ENCODE measurements at regions not wholly inside any gene's neighbourhood (a gene's known extent, or its start where the extent isn't known, plus 50 kb on each side); places are given as distances from the start of the nearest gene placed in this dataset.
"Not testable (repeated sequence)": the region's sequence is repeated elsewhere in the genome, so short reads cannot be mapped to it uniquely, and the experiment has no call there.

GRCh38 chr9:13939701-13940490, 374.0 kb downstream of the NFIB start:
- DNase-seq = no peak

GRCh38 chr9:13939134-13939533, 374.8 kb downstream of the NFIB start:
- no peak for DNase-seq

GRCh38 chr9:13934416-13934815, 379.5 kb downstream of the NFIB start:
- no peak for DNase-seq

GRCh38 chr9:13933268-13933656, 380.7 kb downstream of the NFIB start:
- DNase-seq = no peak

GRCh38 chr9:13932528-13933267, 381.2 kb downstream of the NFIB start:
- no peak for DNase-seq

GRCh38 chr9:13929013-13929412, 384.9 kb downstream of the NFIB start:
- no peak for DNase-seq

- no peak for DNase-seq
These were observed 390.6 kb downstream of the NFIB start for GRCh38 chr9:13923381-13923780.

- no peak for DNase-seq
These were observed 393.4 kb downstream of the NFIB start for GRCh38 chr9:13920557-13920956.

- no peak for DNase-seq
These were observed 394.5 kb downstream of the NFIB start for GRCh38 chr9:13919401-13919800.

- no peak for DNase-seq
These were observed 396.4 kb downstream of the NFIB start for GRCh38 chr9:13917534-13917933.

- DNase-seq = no peak
These were observed 398.2 kb downstream of the NFIB start for GRCh38 chr9:13915591-13916301.

- no peak for DNase-seq
These were observed 398.8 kb downstream of the NFIB start for GRCh38 chr9:13915131-13915530.

- no peak for DNase-seq
These were observed 402.5 kb downstream of the NFIB start for GRCh38 chr9:13911473-13911872.

- not testable (repeated sequence) for DNase-seq
These were observed 406.1 kb downstream of the NFIB start for GRCh38 chr9:13907842-13908241.

GRCh38 chr9:13904746-13905145, 409.2 kb downstream of the NFIB start:
- no peak for DNase-seq

GRCh38 chr9:13904311-13904710, 409.6 kb downstream of the NFIB start:
- DNase-seq = no peak

- DNase-seq = no peak
These were observed 411.5 kb downstream of the NFIB start for GRCh38 chr9:13902286-13903066.

GRCh38 chr9:13901176-13901575, 412.8 kb downstream of the NFIB start:
- DNase-seq = no peak

GRCh38 chr9:13900449-13900848, 413.5 kb downstream of the NFIB start:
- DNase-seq = no peak

- DNase-seq = no peak
These were observed 414.0 kb downstream of the NFIB start for GRCh38 chr9:13899924-13900323.

GRCh38 chr9:13898957-13899356, 415.0 kb downstream of the NFIB start:
- no peak for DNase-seq

GRCh38 chr9:13896922-13897835, 416.8 kb downstream of the NFIB start:
- DNase-seq = no peak
